Tibial nerve (tissue), 3 donors: ENCODE measurements at regions not wholly inside any gene's neighbourhood (a gene's known extent, or its start where the extent isn't known, plus 50 kb on each side); places are given as distances from the start of the nearest gene placed in this dataset.

Source experiments
- CTCF ChIP-seq, 5 experiments: fragments of 200-600 bp in 3 of 5; fragments of 450-650 bp in 2 of 5; sonication (generic) in 3 of 5; IDR thresholded peaks; one replicate each; pipeline ENCODE4 v1.5.1; 2016 to 2019; ENCODE audit warnings: antibody characterized with exemption in 5 of 5, mild to moderate bottlenecking in 3 of 5, moderate library complexity in 2 of 5
- POLR2A ChIP-seq, 2 donors: fragments of 450-650 bp; IDR thresholded peaks; one replicate each; pipeline ENCODE4 v1.6.1; 2017; ENCODE audit warnings: antibody characterized with exemption in 2 of 2, mild to moderate bottlenecking in 2 of 2, moderate library complexity in 2 of 2

- no peak for TF ChIP-seq POLR2A (IDR thresholded peaks at IDR 0.05)
- TF ChIP-seq CTCF (IDR thresholded peaks at IDR 0.05): no peak
Observed at GRCh38 chr4:181018913-181019312, 1224.3 kb upstream of the TENM3 start.
